Upper lobe of left lung (tissue), 4 donors: ENCODE measurements at regions not wholly inside any gene's neighbourhood (a gene's known extent, or its start where the extent isn't known, plus 50 kb on each side); places are given as distances from the start of the nearest gene placed in this dataset.

Source experiments
- EP300 ChIP-seq, 4 donors: sonication (generic); formaldehyde crosslinking; IDR thresholded peaks; one replicate each; pipeline ENCODE4 v1.5.1; 2017; ENCODE audit warnings: antibody characterized with exemption in 4 of 4, control low read depth in 2 of 4
- POLR2AphosphoS5 ChIP-seq, 2 donors: sonication (generic); formaldehyde crosslinking; IDR thresholded peaks; one replicate each; pipeline ENCODE4 v1.5.1; 2017; ENCODE audit warnings: antibody characterized with exemption in 2 of 2

DNA sequence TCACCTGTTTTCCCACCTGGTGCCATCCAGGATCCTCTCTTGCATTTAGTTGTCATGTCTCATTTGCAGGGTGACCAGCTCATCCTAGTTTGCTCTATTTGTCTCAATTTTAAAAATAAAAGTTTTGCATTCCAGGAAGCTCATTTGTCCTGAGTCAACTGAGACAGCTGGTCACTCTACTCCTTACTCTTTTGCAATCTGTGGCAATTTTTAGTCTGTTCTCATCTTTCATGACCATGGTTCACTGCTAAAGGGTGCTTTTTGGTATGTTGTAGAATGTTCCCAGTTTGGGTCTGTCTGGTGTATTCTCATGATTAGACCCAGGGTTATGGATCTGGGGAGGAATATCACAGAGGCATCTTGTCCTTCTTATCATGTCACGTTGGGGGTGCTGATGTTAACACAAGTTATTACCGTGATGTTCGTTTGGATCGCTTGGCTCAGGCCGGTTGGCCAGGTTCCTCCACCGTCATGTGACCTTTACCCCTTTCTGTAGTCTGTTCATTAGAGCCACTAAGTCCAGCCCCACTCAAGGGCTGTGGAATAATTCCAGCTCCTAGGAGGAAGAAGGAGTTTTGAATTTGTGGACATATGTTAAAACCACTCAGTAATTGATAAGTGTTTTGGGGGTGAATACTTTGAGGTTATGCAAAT, 103.3 kb upstream of the IGFBP3 start:
- no peak for TF ChIP-seq POLR2AphosphoS5 (IDR thresholded peaks at IDR 0.05)
- TF ChIP-seq EP300 (IDR thresholded peaks at IDR 0.05), result no peak
